GM23338 (cell line): ENCODE measurements at regions not wholly inside any gene's neighbourhood (a gene's known extent, or its start where the extent isn't known, plus 50 kb on each side); places are given as distances from the start of the nearest gene placed in this dataset.

Source experiments
- ATAC-seq: fragments of 200-7000 bp; cut with Tn5 transposase; 3 replicates; pipeline ENCODE4 v1.9.1; 2020
- DNase-seq: peaks from one replicate; pipeline ENCODE4 v3.0.0-alpha.2; 2015; ENCODE audit warnings: low spot score
- H2AFZ ChIP-seq: fragments of 200-600 bp; sonication (generic); 2 replicates; pipeline ENCODE4 v1.8.0; 2016; ENCODE audit warnings: antibody characterized with exemption, mild to moderate bottlenecking, moderate library complexity
- H3F3A ChIP-seq: fragments of 200-600 bp; sonication (generic); replicated peaks from 2 replicates; pipeline ENCODE4 v1.8.0; 2017; ENCODE audit warnings: antibody characterized with exemption, mixed run types, low read depth
- H3K27ac ChIP-seq: fragments of 200-600 bp; sonication (generic); 2 replicates; pipeline ENCODE4 v1.6.1; 2016; ENCODE audit warnings: low read depth
- H3K27me3 ChIP-seq: fragments of 200-600 bp; sonication (generic); 2 replicates; pipeline ENCODE4 v1.8.0; 2016; ENCODE audit warnings: mild to moderate bottlenecking, mixed run types, moderate library complexity; ENCODE audit not compliant: insufficient read depth
- H3K36me3 ChIP-seq: fragments of 200-600 bp; sonication (generic); 2 replicates; pipeline ENCODE4 v1.8.0; 2016; ENCODE audit warnings: mild to moderate bottlenecking; ENCODE audit not compliant: insufficient read depth
- H3K4me1 ChIP-seq: fragments of 200-600 bp; sonication (generic); 2 replicates; pipeline ENCODE4 v1.8.0; 2016; ENCODE audit warnings: mild to moderate bottlenecking, moderate library complexity; ENCODE audit not compliant: insufficient read depth
- H3K4me2 ChIP-seq: fragments of 200-600 bp; sonication (generic); 2 replicates; pipeline ENCODE4 v1.7.1; 2017; ENCODE audit warnings: mixed run types
- H3K4me3 ChIP-seq: fragments of 200-600 bp; sonication (generic); 2 replicates; pipeline ENCODE4 v1.6.1; 2016; ENCODE audit warnings: mixed run types
- H3K79me2 ChIP-seq: fragments of 200-600 bp; sonication (generic); replicated peaks from 2 replicates; pipeline ENCODE4 v1.8.0; 2017; ENCODE audit warnings: mild to moderate bottlenecking; ENCODE audit not compliant: insufficient read depth
- H3K9me2 ChIP-seq: fragments of 200-600 bp; sonication (generic); 2 replicates; pipeline ENCODE4 v1.8.0; 2017; ENCODE audit not compliant: insufficient read depth
- H4K20me1 ChIP-seq: fragments of 200-600 bp; sonication (generic); replicated peaks from 2 replicates; pipeline ENCODE4 v1.8.0; 2017; ENCODE audit warnings: mild to moderate bottlenecking; ENCODE audit not compliant: insufficient read depth
- H3K27ac Mint-ChIP-seq: 2 replicates; pipeline ENCODE4 v1.8.0; 2020; ENCODE audit warnings: inconsistent platforms, mild to moderate bottlenecking, moderate library complexity, mixed read lengths
- H3K27me3 Mint-ChIP-seq: 3 replicates; pipeline ENCODE4 v1.8.0; 2022; ENCODE audit warnings: low read depth, mild to moderate bottlenecking, moderate library complexity, mixed read lengths, inconsistent platforms; ENCODE audit not compliant: insufficient read depth, poor library complexity
- H3K36me3 Mint-ChIP-seq: 3 replicates; pipeline ENCODE4 v1.8.0; 2021; ENCODE audit warnings: low read depth, mild to moderate bottlenecking, inconsistent platforms, moderate library complexity, mixed read lengths
- H3K4me1 Mint-ChIP-seq: 3 replicates; pipeline ENCODE4 v1.8.0; 2020; ENCODE audit warnings: mild to moderate bottlenecking, inconsistent platforms, mixed read lengths
- H3K4me3 Mint-ChIP-seq: 3 replicates; pipeline ENCODE4 v1.8.0; 2021; ENCODE audit warnings: moderate library complexity, mild to moderate bottlenecking, inconsistent platforms, mixed read lengths
- H3K9me3 Mint-ChIP-seq: 3 replicates; pipeline ENCODE4 v1.8.0; 2020; ENCODE audit warnings: moderate library complexity, mild to moderate bottlenecking, inconsistent platforms, mixed read lengths
- CREB1 ChIP-seq: fragments of 250-450 bp; sonication (Bioruptor Pico); IDR thresholded peaks from 2 replicates; pipeline ENCODE4 v1.5.0; 2020; ENCODE audit warnings: low read depth, mild to moderate bottlenecking, moderate library complexity
- CTCF ChIP-seq, 2 experiments: fragments of 200-600 bp in 1 of 2; sonication (generic) in 1 of 2; conservative IDR thresholded peaks; 2 replicates each; pipeline versions ENCODE4 v1.5.1 to v1.6.1; 2016 to 2017; ENCODE audit warnings: antibody characterized with exemption in 2 of 2, low read depth in 2 of 2, mild to moderate bottlenecking in 2 of 2, moderate library complexity in 1 of 2
- ETS1 ChIP-seq: IDR thresholded peaks from 2 replicates; pipeline ENCODE4 v1.6.1; 2016; ENCODE audit warnings: antibody characterized with exemption
- EZH2 ChIP-seq: fragments of 200-600 bp; sonication (generic); IDR thresholded peaks from one replicate; pipeline ENCODE4 v1.8.0; 2017; ENCODE audit warnings: antibody characterized with exemption, mild to moderate bottlenecking, low read depth; ENCODE audit not compliant: unreplicated experiment
- EZH2phosphoT487 ChIP-seq: fragments of 200-600 bp; sonication (generic); IDR thresholded peaks from one replicate; pipeline ENCODE4 v1.8.1; 2018; ENCODE audit warnings: antibody characterized with exemption; ENCODE audit not compliant: unreplicated experiment
- JUNB ChIP-seq: IDR thresholded peaks from one replicate; pipeline ENCODE4 v1.6.1; 2016; ENCODE audit warnings: antibody characterized with exemption; ENCODE audit not compliant: unreplicated experiment
- NANOG ChIP-seq: IDR thresholded peaks from 2 replicates; pipeline ENCODE4 v1.6.1; 2016; ENCODE audit warnings: antibody characterized with exemption, borderline replicate concordance
- POLR2AphosphoS5 ChIP-seq: IDR thresholded peaks from 2 replicates; pipeline ENCODE4 v1.6.1; 2016; ENCODE audit warnings: antibody characterized with exemption, low read depth
- REST ChIP-seq: IDR thresholded peaks from one replicate; pipeline ENCODE4 v1.6.1; 2018; ENCODE audit warnings: antibody characterized with exemption; ENCODE audit not compliant: unreplicated experiment
- STAT1 ChIP-seq: IDR thresholded peaks from one replicate; pipeline ENCODE4 v1.6.1; 2016; ENCODE audit warnings: antibody characterized with exemption; ENCODE audit not compliant: unreplicated experiment
- ZNF114 ChIP-seq: fragments of 250-450 bp; sonication (Bioruptor Pico); IDR thresholded peaks from 2 replicates; pipeline ENCODE4 v1.5.0; 2020; ENCODE audit warnings: mild to moderate bottlenecking, moderate library complexity
- ZNF331 ChIP-seq: fragments of 250-450 bp; sonication (Bioruptor Pico); IDR thresholded peaks from 2 replicates; pipeline ENCODE4 v1.5.0; 2020; ENCODE audit warnings: low read depth, mild to moderate bottlenecking, moderate library complexity
- ZNF462 ChIP-seq: fragments of 250-450 bp; sonication (Bioruptor Pico); IDR thresholded peaks from 2 replicates; pipeline ENCODE4 v1.5.0; 2020; ENCODE audit warnings: mild to moderate bottlenecking, moderate library complexity

GRCh38 chr5:107043665-107044064, 627.1 kb downstream of the EFNA5 start:
- no peaks in the 10 kb centered on the region for H3K9me3 Mint-ChIP-seq
- Histone ChIP-seq H3F3A (no peaks in the 10 kb centered on the region), H3K79me2 (no peaks in the 10 kb centered on the region), H3K4me1 (peaks cover 4% of the 10 kb centered on the region; the same call in 1 of the 2 replicates), H3K27ac (no peak overlapping the region), H4K20me1 (no peaks in the 10 kb centered on the region), H3K36me3 (no peaks in the 10 kb centered on the region), H3K4me3 (no peak overlapping the region), H2AFZ (no peak overlapping the region), H3K4me2 (no peak overlapping the region), H3K27me3 (no peaks in the 10 kb centered on the region), H3K9me2 (no peaks in the 10 kb centered on the region)
- ATAC-seq, result no peak
- no peaks in the 10 kb centered on the region for H3K4me1 Mint-ChIP-seq
- no peak for DNase-seq
- no peaks in the 10 kb centered on the region for H3K36me3 Mint-ChIP-seq
- TF ChIP-seq ETS1 (no peak), CTCF (conservative IDR thresholded peaks at IDR 0.05; ENCODE audit: low read depth in 2 of 2) (no peak), STAT1 (no peak), NANOG (no peak), ZNF331 (no peak), ZNF462 (CRISPR knock-in tag) (no peak), POLR2AphosphoS5 (no peak), EZH2phosphoT487 (no peak), ZNF114 (CRISPR knock-in tag) (no peak), CREB1 (CRISPR knock-in tag) (no peak), REST (no peak), JUNB (no peak), EZH2 (no peak)
- no peak overlapping the region for H3K4me3 Mint-ChIP-seq
- no peaks in the 10 kb centered on the region for H3K27me3 Mint-ChIP-seq
- H3K27ac Mint-ChIP-seq, result no peak overlapping the region
